Cardiac muscle cell (in vitro differentiated cells and primary cell): ENCODE measurements at regions not wholly inside any gene's neighbourhood (a gene's known extent, or its start where the extent isn't known, plus 50 kb on each side); places are given as distances from the start of the nearest gene placed in this dataset.
A peak's percentile ranks its signal among the peaks of the same experiment; 100 is the strongest.

ENCODE experiments used
- DNase-seq, 2 donors: peaks; one replicate each; pipeline versions ENCODE4 v3.0.0 to v3.0.0-alpha.2; 2010 to 2017; ENCODE audit warnings: low read depth in 1 of 2, low spot score in 1 of 2
- H3K27ac ChIP-seq: fragments of 200-600 bp; sonication (generic); 2 replicates; pipeline ENCODE4 v1.5.1; 2016
- H3K27me3 ChIP-seq: fragments of 200-600 bp; sonication (generic); 2 replicates; pipeline ENCODE4 v1.6.0; 2016; ENCODE audit warnings: control low read depth
- H3K36me3 ChIP-seq: fragments of 200-600 bp; sonication (generic); 2 replicates; pipeline ENCODE4 v1.5.1; 2016; ENCODE audit warnings: control low read depth
- H3K4me1 ChIP-seq: fragments of 200-600 bp; sonication (generic); 2 replicates; pipeline ENCODE4 v1.8.1; 2017; ENCODE audit warnings: low read depth, mild to moderate bottlenecking, mixed run types
- H3K4me3 ChIP-seq: fragments of 200-600 bp; sonication (generic); 2 replicates; pipeline ENCODE4 v1.5.1; 2016; ENCODE audit warnings: mild to moderate bottlenecking
- H3K9me3 ChIP-seq: fragments of 200-600 bp; sonication (generic); 2 replicates; pipeline ENCODE4 v1.5.1; 2017; ENCODE audit warnings: low read depth, mild to moderate bottlenecking, control low read depth
- CTCF ChIP-seq: IDR thresholded peaks from 2 replicates; pipeline ENCODE4 v1.5.1; 2012; ENCODE audit warnings: low read depth, mild to moderate bottlenecking, low read length

- no peaks in the 10 kb centered on the region for H3K36me3 ChIP-seq
These were observed 153.0 kb downstream of the SPATA19 start for GRCh38 chr11:133692126-133692934.

GRCh38 chr11:133687781-133688180 lies 155.5 kb upstream of the OPCML start:
- TF ChIP-seq CTCF, result no peak
- Histone ChIP-seq H3K27ac (no peak overlapping the region), H3K4me3 (no peak overlapping the region), H3K27me3 (no peaks in the 10 kb centered on the region), H3K9me3 (no peaks in the 10 kb centered on the region), H3K36me3 (no peaks in the 10 kb centered on the region), H3K4me1 (peaks cover 4% of the 10 kb centered on the region)
- no peak for DNase-seq

More at GRCh38 chr11:133692126-133692934, 153.0 kb downstream of the SPATA19 start:
- H3K4me1 ChIP-seq, result peaks cover 21% of the 10 kb centered on the region
- peak overlapping the region; percentile 72 for H3K27ac ChIP-seq
- TF ChIP-seq CTCF, result no peak
- no peaks in the 10 kb centered on the region for H3K27me3 ChIP-seq
- H3K9me3 ChIP-seq, result no peaks in the 10 kb centered on the region
- H3K4me3 ChIP-seq, result no peak overlapping the region
- DNase-seq, result no peak

- Histone ChIP-seq H3K36me3 (no peaks in the 10 kb centered on the region), H3K4me3 (no peak overlapping the region), H3K4me1 (peaks cover 7% of the 10 kb centered on the region), H3K27ac (peak overlapping the region; percentile 10), H3K27me3 (no peaks in the 10 kb centered on the region), H3K9me3 (no peaks in the 10 kb centered on the region)
- no peak for TF ChIP-seq CTCF
- DNase-seq, result peak in 1 of 2 donors; percentile 76
These were observed 149.6 kb upstream of the OPCML start for GRCh38 chr11:133681901-133682300.

GRCh38 chr11:133679896-133680295 lies 147.6 kb upstream of the OPCML start:
- no peaks in the 10 kb centered on the region for H3K27me3 ChIP-seq
- peaks cover 7% of the 10 kb centered on the region for H3K4me1 ChIP-seq
- DNase-seq, result no peak
- H3K9me3 ChIP-seq, result no peaks in the 10 kb centered on the region
- H3K4me3 ChIP-seq, result no peak overlapping the region
- TF ChIP-seq CTCF, result no peak
- H3K36me3 ChIP-seq, result no peaks in the 10 kb centered on the region
- H3K27ac ChIP-seq, result no peak overlapping the region

GRCh38 chr11:133678191-133678590 lies 145.9 kb upstream of the OPCML start:
- H3K4me3 ChIP-seq, result no peak overlapping the region
- H3K4me1 ChIP-seq, result peaks cover 7% of the 10 kb centered on the region
- no peaks in the 10 kb centered on the region for H3K27me3 ChIP-seq
- H3K36me3 ChIP-seq, result no peaks in the 10 kb centered on the region
- TF ChIP-seq CTCF, result no peak
- no peak for DNase-seq
- no peak overlapping the region for H3K27ac ChIP-seq
- H3K9me3 ChIP-seq, result no peaks in the 10 kb centered on the region
